HG03432 (cell line): ENCODE measurements at regions not wholly inside any gene's neighbourhood (a gene's known extent, or its start where the extent isn't known, plus 50 kb on each side); places are given as distances from the start of the nearest gene placed in this dataset.
"Not testable (repeated sequence)": the region's sequence is repeated elsewhere in the genome, so short reads cannot be mapped to it uniquely, and the experiment has no call there.

Source experiments
- ATAC-seq: cut with Tn5 transposase; IDR thresholded peaks from one replicate; pipeline ENCODE4 v1.9.1; 2021; ENCODE audit warnings: mild to moderate bottlenecking, moderate library complexity; ENCODE audit not compliant: unreplicated experiment

- no peak for ATAC-seq
Measured at GRCh38 chr9:26508897-26509296, 383.7 kb downstream of the CAAP1 start.

GRCh38 chr9:26504057-26504456, 388.5 kb downstream of the CAAP1 start:
- no peak for ATAC-seq

GRCh38 chr9:26502311-26502710, 390.3 kb downstream of the CAAP1 start:
- no peak for ATAC-seq

GRCh38 chr9:26500471-26500870, 392.1 kb downstream of the CAAP1 start:
- no peak for ATAC-seq

GRCh38 chr9:26492608-26493521, 399.7 kb downstream of the CAAP1 start:
- not testable (repeated sequence) for ATAC-seq

GRCh38 chr9:26491922-26492607, 400.5 kb downstream of the CAAP1 start:
- ATAC-seq, result not testable (repeated sequence)

- ATAC-seq, result no peak
Measured at GRCh38 chr9:26483991-26484390, 408.6 kb downstream of the CAAP1 start.

GRCh38 chr9:26477963-26478362, 414.6 kb downstream of the CAAP1 start:
- no peak for ATAC-seq

GRCh38 chr9:26471261-26471660, 421.3 kb downstream of the CAAP1 start:
- ATAC-seq, result no peak

- no peak for ATAC-seq
Measured at GRCh38 chr9:26470284-26470683, 422.3 kb downstream of the CAAP1 start.

- ATAC-seq, result no peak
Measured at GRCh38 chr9:26463837-26464236, 428.8 kb downstream of the CAAP1 start.

GRCh38 chr9:26462751-26463150, 429.9 kb downstream of the CAAP1 start:
- no peak for ATAC-seq

GRCh38 chr9:26462213-26462612, 430.4 kb downstream of the CAAP1 start:
- ATAC-seq, result no peak

- ATAC-seq, result no peak
Measured at GRCh38 chr9:26460624-26461023, 432.0 kb downstream of the CAAP1 start.

- ATAC-seq, result no peak
Measured at GRCh38 chr9:26459959-26460358, 432.6 kb downstream of the CAAP1 start.

GRCh38 chr9:26458054-26458453, 434.5 kb downstream of the CAAP1 start:
- no peak for ATAC-seq

GRCh38 chr9:26457151-26457550, 435.5 kb downstream of the CAAP1 start:
- no peak for ATAC-seq

- no peak for ATAC-seq
Measured at GRCh38 chr9:26439061-26439624, 453.5 kb downstream of the CAAP1 start.

GRCh38 chr9:26437056-26437711, 455.4 kb downstream of the CAAP1 start:
- ATAC-seq, result no peak

- no peak for ATAC-seq
Measured at GRCh38 chr9:26426551-26427131, 466.0 kb downstream of the CAAP1 start.

GRCh38 chr9:26418480-26418879, 474.1 kb downstream of the CAAP1 start:
- ATAC-seq, result no peak
